ENCODE measurements at regions not wholly inside any gene's neighbourhood (a gene's known extent, or its start where the extent isn't known, plus 50 kb on each side); places are given as distances from the start of the nearest gene placed in this dataset.
"Not testable (repeated sequence)": the region's sequence is repeated elsewhere in the genome, so short reads cannot be mapped to it uniquely, and the experiment has no call there.

DNA sequence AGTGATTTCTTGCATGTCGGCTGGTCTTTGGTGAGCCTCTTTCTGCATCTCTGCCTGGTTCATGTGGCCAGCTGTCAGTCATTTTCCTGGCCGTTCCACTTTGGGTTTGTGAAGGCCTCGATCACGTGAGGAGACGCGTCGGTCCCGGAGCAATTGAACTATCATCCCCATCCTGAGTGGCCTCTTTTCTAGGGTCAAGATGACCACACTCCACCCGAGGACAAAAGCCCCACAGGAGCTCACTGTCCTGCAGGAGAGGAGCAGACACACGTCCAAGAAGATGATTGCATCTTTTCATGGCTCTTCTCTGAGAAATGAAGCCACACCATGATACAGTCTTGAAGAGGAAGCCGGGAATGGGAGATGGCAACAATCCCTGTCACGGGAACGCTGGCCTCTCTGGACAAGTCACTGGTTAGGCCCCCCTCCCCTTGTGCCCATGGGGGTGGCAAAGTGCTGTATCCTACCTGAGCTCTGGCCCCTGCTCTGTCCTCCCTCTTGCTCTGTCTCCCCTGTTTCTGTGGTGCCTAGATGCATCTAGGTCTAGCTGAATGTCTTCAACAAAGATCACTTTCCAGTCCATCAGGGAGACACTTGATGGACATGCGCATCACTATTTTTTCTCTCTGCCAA, 291.4 kb upstream of the ZNF337 start:
- not testable (repeated sequence) for DNase-seq

DNA sequence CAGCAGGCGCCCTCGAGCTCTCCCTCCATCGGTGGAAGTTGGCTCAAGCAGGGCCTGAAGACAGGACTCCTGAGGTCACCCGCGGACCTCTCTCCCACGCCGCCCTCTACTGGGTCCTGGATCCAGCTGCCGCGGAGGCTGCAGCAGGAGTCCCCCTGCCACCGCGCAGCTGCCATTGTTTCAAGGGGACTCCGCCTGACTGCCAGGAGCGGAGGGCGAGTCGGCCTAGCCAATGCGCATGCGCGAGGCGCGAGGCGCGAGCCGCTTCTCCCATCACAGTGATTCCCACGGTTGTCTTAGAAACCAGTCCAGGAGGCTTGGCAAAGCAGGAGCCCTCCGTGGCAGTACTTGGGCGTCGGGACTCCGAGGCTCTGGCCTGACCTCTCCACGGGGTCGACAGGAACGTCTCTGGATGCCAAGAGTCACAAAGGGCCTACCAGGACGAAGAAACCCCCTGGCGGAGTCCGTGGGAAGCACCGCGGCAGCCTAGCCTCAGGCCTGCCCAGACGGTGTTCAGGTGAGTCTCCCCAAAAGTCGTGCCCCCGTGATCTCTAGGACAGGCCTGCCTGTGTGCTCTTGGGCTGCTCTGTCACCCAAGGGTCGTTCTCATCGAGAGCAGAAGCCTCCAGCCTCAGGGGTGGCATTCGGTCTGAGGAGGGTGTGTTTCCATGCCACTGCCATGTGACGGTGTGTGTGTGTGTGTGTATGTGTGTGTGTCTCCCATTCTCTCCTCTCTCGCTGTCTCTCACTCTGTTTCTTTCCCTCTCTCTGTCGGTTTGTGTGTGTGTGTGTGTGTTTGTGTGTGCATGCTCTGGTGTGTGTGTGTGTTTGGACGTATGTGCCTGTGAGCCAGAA, 290.6 kb upstream of the ZNF337 start:
- peak; percentile 57 for DNase-seq

GRCh38 chr20:25985597-25985996, 288.9 kb upstream of the ZNF337 start:
- DNase-seq = no peak

DNA sequence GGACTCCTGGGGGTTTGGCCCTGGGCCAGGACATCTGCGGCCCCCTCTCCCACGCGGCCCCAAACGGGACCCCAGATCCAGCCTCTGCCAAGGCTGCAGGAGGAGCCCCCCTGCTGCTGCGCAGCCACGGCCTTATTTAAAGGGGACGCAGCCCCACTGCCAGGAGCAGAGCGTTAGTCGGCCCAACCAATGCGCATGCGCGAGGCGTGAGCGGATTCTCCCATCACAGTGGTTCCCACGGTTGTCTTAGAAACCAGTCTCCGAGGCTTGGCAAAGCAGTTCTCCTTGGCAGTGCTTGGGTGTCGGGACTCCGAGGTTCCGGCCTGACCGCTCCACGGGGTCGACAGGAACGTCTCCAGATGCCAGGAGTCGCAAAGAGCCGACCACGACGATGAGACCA, 288.3 kb upstream of the ZNF337 start:
- DNase-seq = peak; percentile 65

DNA sequence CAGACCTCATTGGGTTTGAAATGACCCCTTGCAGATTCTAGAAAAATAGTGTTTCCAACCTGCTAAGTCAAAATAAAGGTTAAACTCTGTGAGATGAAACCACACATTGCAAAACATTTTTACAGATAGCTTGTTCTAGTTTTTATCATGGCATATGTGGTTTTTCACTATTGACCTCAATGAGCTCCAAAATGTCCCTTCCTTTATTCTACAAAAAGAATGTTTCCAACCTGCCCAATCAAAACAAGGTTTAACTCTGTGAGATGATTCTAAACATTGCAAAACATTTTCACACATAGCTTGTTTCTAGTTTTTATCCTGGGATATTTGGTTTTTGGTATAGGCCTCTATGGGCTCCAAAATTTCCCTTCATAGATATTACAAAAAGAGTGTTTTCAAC, 286.0 kb upstream of the ZNF337 start:
- DNase-seq = not testable (repeated sequence)

GRCh38 chr20:25978450-25979190, 282.0 kb upstream of the ZNF337 start:
- DNase-seq = not testable (repeated sequence)

DNA sequence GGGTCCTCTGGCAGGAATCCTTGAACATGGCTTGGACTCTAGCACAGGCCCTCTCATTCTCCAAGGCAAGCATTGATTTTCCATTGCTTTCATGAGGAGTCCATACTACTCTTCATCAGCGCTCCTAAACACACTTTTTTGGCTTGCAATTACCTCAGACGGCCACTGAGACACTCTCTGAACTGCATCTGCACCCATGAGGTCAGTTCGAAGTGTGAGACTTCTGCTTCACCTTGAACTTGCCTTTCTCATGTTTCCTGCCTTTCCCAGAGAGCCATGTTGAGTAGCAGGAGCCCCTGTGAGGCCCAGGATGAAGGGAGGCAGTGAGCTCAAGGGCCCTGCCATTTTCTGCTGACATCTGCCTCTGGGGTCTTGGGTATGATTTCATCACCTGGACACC, 279.2 kb upstream of the ZNF337 start:
- not testable (repeated sequence) for DNase-seq

DNA sequence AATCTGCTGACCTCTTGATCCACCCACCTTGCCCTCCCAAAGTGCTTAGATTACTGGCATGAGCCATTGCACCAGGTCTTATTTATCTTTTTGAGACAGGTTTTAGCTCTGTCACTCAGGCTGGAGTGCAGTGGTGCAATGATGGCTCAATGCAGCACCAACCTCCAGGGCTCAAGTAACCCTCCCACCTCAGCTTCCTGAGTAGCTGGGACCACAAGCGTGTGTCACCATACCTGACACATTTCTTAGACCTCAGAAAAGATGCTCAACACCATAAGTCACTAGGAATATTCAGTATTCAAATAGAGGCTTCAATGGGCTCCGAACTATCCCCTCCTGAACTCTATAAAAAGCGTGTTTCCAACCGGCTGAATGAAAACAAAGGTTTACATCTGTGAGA, 268.6 kb upstream of the ZNF337 start:
- not testable (repeated sequence) for DNase-seq

- not testable (repeated sequence) for DNase-seq
Observed at GRCh38 chr20:25953876-25954275, 257.2 kb upstream of the ZNF337 start.

GRCh38 chr20:25935230-25935629, 238.6 kb upstream of the ZNF337 start:
- not testable (repeated sequence) for DNase-seq

DNA sequence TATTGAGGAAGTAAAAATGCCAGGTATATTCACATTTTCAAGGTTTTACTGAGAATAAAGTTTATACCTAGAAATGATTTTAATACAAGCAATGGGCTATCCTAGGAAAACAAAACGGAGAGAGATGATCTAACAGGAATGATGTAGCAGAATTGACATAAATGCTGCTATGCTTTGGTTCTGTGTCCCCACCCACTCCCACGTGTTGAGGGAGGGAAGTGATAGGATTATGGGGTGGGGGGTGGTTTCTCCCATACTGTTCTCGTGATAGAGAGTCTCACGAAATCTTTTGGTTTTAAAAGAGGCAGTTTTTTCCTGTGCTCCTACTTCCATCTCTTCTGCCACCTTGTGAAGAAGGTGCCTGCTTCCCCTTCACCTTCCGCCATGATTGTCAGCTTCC, 236.2 kb upstream of the ZNF337 start:
- DNase-seq = not testable (repeated sequence)

GRCh38 chr20:25932170-25932569, 235.5 kb upstream of the ZNF337 start:
- DNase-seq = peak; percentile 0

GRCh38 chr20:25902321-25902720, 205.7 kb upstream of the ZNF337 start:
- DNase-seq = not testable (repeated sequence)

DNA sequence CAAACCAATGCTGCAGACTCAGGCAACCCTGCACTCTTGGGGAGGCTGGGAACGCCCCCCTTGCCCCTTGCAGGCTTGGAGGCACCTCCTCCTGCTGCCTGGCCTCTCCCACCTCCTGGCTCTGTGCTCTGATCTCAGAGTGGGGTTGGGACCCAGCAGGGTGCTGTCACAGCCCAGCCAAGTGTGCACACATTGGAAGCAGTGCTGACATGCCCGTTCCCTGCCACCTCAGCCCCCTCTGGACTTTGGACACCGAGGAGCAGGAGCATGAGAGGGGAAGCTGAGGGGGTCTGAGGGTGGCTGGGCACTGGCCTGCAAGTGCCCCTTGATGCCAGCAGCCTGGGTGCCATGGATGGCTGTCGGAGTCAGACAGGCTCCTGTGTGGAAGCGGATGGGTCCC, 202.0 kb upstream of the ZNF337 start:
- DNase-seq = not testable (repeated sequence)

- DNase-seq = not testable (repeated sequence)
Observed at GRCh38 chr20:25879096-25879495, 182.4 kb upstream of the ZNF337 start.

GRCh38 chr20:25868650-25868979, 172.0 kb upstream of the ZNF337 start:
- not testable (repeated sequence) for DNase-seq

- DNase-seq = peak; percentile 65
Observed at GRCh38 chr20:25867776-25868649, 171.4 kb upstream of the ZNF337 start.

DNA sequence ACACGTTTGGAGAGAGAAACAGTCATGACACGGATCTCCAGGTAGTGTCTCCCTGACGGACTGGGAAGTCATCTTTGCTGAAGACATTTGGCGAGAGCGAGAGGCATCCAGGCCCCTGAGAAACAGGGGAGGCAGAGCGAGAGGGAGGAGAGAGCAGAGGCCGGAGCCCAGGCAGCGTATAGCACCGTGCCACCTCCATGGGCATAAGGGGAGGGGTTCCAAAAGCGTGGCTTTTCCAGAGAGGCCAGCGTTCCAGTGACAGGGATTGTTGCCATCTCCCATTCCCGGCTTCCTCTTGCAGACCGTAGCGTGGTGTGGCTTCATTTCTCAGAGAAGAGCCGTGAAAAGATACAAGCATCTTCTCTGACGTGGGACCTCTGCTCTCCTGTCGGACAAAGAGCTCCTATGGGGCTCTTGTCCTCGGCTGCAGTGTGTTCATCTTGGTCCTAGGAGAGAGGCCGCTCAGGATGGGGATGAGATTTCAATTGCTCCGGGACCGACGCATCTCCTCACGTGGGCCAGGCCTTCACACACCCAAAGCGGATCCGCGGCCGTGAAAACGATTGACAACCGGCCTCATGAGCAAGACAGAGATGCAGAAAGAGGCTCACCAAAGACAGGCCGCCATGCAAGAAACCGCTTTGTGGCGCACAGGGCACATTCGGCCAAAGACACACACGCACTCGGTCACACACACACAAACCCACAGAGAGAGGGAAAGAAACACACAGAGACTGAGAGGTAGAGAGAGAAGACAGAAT, 170.5 kb upstream of the ZNF337 start:
- DNase-seq = not testable (repeated sequence)

DNA sequence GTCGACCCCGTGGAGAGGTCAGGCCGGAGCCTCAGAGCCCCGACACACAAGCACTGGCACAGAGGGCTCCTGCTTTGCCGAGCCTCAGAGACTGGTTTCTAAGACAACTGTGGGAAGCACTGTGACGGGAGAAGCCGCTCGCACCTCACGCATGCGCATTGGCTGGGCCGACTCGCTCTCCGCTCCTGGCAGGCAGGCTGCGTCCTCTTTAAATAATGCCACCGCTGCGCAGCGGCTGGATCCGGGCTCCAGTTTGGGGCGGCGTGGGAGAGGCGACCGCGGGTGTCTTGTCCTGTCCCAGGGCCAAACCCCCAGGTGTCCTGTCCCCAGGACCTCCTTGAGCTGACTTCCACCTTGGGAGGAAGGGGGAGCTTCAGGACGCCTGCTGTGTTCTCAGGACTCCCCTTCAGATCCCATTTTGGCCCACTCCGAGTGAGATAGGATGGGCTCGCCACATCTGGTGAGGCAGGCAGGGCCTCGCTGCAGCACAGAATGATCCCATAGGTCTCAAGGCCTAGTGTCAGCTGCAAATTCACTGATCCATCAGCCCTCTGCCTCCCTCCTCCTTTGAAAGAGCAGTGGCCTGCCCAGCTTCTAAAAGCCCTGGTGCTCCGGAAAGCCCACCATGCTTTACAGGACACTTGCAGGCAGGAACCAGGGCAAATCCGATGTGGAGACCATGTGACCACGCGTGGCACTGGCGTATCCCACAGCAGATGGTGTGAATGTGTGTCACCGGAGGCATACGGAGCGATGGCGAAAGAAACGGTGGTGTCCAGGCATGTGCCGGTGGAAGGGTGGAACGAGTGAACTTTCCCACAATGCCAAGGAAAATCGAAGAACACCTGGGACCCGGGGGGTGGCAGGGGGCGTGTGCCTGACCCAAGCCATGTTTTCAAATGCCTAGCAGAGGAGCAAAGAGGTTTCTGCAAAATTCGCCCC, 169.3 kb upstream of the ZNF337 start:
- peak; percentile 67 for DNase-seq
